IPS-18a (cell line): ENCODE measurements at regions not wholly inside any gene's neighbourhood (a gene's known extent, or its start where the extent isn't known, plus 50 kb on each side); places are given as distances from the start of the nearest gene placed in this dataset.
"Not testable (repeated sequence)": the region's sequence is repeated elsewhere in the genome, so short reads cannot be mapped to it uniquely, and the experiment has no call there.

ENCODE experiments used
- H3K27ac ChIP-seq: one replicate; pipeline ENCODE4 v1.5.1; 2013; ENCODE audit warnings: low read length
- H3K27me3 ChIP-seq: one replicate; pipeline ENCODE4 v1.6.1; 2013; ENCODE audit warnings: mild to moderate bottlenecking, low read length; ENCODE audit not compliant: control insufficient read depth, insufficient read depth
- H3K36me3 ChIP-seq: one replicate; pipeline ENCODE4 v1.6.1; 2013; ENCODE audit warnings: low read depth, low read length; ENCODE audit not compliant: control insufficient read depth
- H3K4me1 ChIP-seq: one replicate; pipeline ENCODE4 v1.6.1; 2013; ENCODE audit warnings: low read depth, low read length; ENCODE audit not compliant: control insufficient read depth
- H3K4me3 ChIP-seq: one replicate; pipeline ENCODE4 v1.5.1; 2013; ENCODE audit warnings: low read length
- H3K9ac ChIP-seq: one replicate; pipeline ENCODE4 v1.6.1; 2013; ENCODE audit warnings: mild to moderate bottlenecking, low read length, moderate library complexity
- H3K9me3 ChIP-seq: one replicate; pipeline ENCODE4 v1.6.1; 2013; ENCODE audit warnings: low read depth, low read length; ENCODE audit not compliant: control insufficient read depth

DNA sequence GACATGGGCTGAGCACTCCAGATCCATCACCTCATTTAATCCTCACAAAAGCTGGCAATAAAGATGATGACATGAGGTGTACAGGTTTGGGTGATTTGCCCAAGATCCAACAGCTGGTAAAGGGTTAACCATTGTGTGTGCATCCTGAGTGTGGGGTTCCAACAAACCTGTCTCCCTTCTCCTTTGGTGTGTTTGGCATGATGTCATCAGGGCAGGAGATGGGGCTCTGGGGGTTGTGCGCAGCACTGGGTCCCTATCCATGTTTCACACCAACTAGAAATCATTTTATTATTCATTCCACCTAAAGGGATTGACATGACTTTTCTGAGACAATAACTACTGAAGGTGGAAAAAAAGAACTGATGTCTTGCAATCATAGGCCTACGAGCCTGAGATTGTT lies 452.5 kb downstream of the SIPA1L2 start:
- Histone ChIP-seq H3K36me3 (peaks cover 40% of the 10 kb centered on the region), H3K9ac (no peak overlapping the region), H3K4me1 (peaks cover 3% of the 10 kb centered on the region)

DNA sequence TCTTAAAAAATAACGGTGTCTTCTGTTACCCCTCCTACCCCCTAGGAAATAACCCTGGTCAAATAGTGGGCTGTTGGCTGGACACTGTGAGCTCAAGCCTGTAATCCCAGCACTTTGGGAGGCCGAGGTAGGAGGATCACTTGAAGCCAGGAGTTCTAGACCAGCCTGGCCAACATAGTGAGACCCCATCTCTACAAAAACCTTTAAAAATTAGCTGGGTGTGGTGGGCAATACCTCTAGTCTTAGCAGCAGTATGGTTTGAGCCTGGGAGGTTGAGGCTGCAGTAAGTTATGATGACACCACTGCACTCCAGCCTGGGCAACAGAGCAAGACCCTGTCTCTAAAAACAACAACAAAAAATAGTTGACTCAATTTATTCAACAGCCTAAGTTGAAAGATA lies 453.7 kb downstream of the SIPA1L2 start:
- no peaks in the 10 kb centered on the region for H3K27me3 ChIP-seq
- no peak overlapping the region for H3K9ac ChIP-seq
- H3K9me3 ChIP-seq, result no peaks in the 10 kb centered on the region
- H3K27ac ChIP-seq, result no peak overlapping the region
- peaks cover 40% of the 10 kb centered on the region for H3K36me3 ChIP-seq
- H3K4me3 ChIP-seq, result no peak overlapping the region
- peaks cover 3% of the 10 kb centered on the region for H3K4me1 ChIP-seq

More for the DNA sequence above, 452.5 kb downstream of the SIPA1L2 start:
- no peak overlapping the region for H3K4me3 ChIP-seq
- H3K27me3 ChIP-seq, result no peaks in the 10 kb centered on the region
- H3K27ac ChIP-seq, result no peak overlapping the region
- H3K9me3 ChIP-seq, result no peaks in the 10 kb centered on the region

- Histone ChIP-seq H3K27ac (no peak overlapping the region), H3K27me3 (no peaks in the 10 kb centered on the region), H3K9me3 (no peaks in the 10 kb centered on the region), H3K9ac (no peak overlapping the region), H3K4me3 (no peak overlapping the region), H3K36me3 (peaks cover 45% of the 10 kb centered on the region), H3K4me1 (peaks cover under 1% of the 10 kb centered on the region)
Measured at GRCh38 chr1:232174306-232174705, 455.6 kb downstream of the SIPA1L2 start.

DNA sequence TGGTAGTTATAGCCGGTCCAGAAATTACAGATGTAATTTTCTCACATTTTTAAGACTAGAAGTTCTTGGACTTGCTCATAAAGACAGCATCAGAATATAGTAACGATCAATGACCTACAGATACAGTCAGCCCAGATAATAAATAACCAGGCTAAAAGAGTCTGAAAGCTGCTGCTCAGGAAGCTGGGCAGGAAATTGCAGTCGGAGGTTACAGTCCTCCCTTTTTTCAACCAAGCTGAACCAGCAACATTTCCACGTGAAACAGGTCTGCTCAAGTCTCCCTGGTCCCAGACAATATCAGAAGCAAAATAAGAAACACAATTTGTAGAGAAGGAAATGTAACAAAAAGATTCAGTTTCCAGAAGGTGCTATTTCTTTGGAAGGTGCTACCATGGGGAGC lies 457.4 kb downstream of the SIPA1L2 start:
- Histone ChIP-seq H3K9me3 (no peaks in the 10 kb centered on the region), H3K4me1 (no peaks in the 10 kb centered on the region), H3K4me3 (no peak overlapping the region), H3K27ac (no peak overlapping the region), H3K36me3 (peaks cover 33% of the 10 kb centered on the region), H3K27me3 (no peaks in the 10 kb centered on the region), H3K9ac (no peak overlapping the region)

- H3K36me3 ChIP-seq, result peaks cover 21% of the 10 kb centered on the region
- H3K9ac ChIP-seq, result no peak overlapping the region
- no peaks in the 10 kb centered on the region for H3K9me3 ChIP-seq
- H3K27ac ChIP-seq, result no peak overlapping the region
- no peak overlapping the region for H3K4me3 ChIP-seq
- H3K4me1 ChIP-seq, result peaks cover 10% of the 10 kb centered on the region
- H3K27me3 ChIP-seq, result no peaks in the 10 kb centered on the region
Measured at GRCh38 chr1:232170909-232171308, 459.0 kb downstream of the SIPA1L2 start.

GRCh38 chr1:232169436-232169835 lies 460.5 kb downstream of the SIPA1L2 start:
- no peak overlapping the region for H3K4me3 ChIP-seq
- no peak overlapping the region for H3K27ac ChIP-seq
- H3K9ac ChIP-seq, result no peak overlapping the region
- no peaks in the 10 kb centered on the region for H3K9me3 ChIP-seq
- H3K36me3 ChIP-seq, result peaks cover 11% of the 10 kb centered on the region
- H3K4me1 ChIP-seq, result peaks cover 11% of the 10 kb centered on the region
- H3K27me3 ChIP-seq, result no peaks in the 10 kb centered on the region

- H3K36me3 ChIP-seq, result peaks cover 9% of the 10 kb centered on the region
- H3K4me1 ChIP-seq, result peaks cover 11% of the 10 kb centered on the region
- H3K27ac ChIP-seq, result no peak overlapping the region
Measured at GRCh38 chr1:232168508-232168907, 461.4 kb downstream of the SIPA1L2 start.

DNA sequence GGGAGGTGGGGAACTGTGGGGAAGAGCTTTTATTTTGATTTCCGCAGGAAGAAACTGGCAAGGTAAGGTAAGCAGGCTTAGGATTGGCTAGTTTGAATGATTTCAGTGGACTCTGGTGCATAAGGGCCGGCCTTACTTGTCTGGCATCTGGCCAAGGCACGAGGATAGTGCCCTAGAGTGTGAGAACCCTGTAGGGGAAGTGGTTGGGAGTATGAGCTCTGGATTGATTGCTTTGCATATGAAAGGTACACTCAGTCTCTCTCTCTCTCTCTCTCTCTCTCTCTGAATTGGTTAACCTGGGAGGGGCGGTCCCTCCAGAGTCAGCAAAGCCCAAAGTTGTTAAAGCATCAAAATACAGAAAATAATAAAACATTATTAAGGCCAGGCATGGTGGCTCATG lies 463.0 kb downstream of the SIPA1L2 start:
- Histone ChIP-seq H3K27me3 (no peaks in the 10 kb centered on the region), H3K4me1 (peaks cover 11% of the 10 kb centered on the region), H3K9ac (no peak overlapping the region), H3K4me3 (no peak overlapping the region), H3K27ac (no peak overlapping the region), H3K9me3 (no peaks in the 10 kb centered on the region), H3K36me3 (peaks cover 23% of the 10 kb centered on the region)

More at GRCh38 chr1:232168508-232168907, 461.4 kb downstream of the SIPA1L2 start:
- Histone ChIP-seq H3K9ac (no peak overlapping the region), H3K27me3 (no peaks in the 10 kb centered on the region), H3K4me3 (no peak overlapping the region), H3K9me3 (no peaks in the 10 kb centered on the region)

DNA sequence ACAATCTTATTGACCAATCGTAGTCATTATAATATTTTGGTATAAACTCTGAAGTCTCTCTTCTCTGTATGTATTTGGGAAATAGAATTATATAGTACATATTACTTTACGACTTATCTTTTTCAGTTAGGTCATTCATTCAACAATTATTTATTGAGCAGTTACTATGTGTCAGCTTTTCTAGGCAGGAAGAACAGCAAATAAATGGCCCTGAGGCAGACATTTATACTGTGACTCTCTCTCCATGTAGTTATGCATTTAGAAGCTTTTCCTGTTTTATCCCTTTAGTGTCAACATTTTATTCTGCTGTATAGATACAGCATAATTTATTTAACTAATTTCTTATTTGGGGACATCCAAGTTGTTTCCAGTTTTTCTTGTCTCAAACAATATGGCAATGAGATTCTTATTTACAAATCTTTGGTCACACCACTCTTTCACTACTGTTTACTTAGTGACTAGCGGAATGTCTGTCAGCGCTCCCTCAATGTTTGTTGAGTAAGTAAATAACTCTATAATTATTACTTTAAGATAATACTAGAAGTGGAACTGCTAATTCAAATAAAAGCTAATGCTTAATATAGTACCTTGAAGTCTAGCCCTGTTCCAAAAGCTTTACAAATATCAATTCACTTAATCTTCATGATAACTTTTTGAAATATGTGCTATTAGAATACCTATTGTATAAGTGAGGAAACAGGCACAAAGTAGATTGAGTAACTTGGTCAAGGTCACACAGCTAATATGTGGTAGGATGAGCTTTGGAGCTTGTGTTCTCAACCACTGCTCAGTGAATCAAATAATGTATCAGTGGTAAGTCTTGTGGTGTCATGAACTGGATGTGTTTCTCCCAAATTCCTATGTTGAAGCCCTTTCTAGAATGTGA lies 465.6 kb downstream of the SIPA1L2 start:
- Histone ChIP-seq H3K4me3 (no peak overlapping the region), H3K27me3 (no peaks in the 10 kb centered on the region), H3K9me3 (no peaks in the 10 kb centered on the region), H3K27ac (no peak overlapping the region), H3K36me3 (peaks cover 29% of the 10 kb centered on the region), H3K9ac (no peak overlapping the region), H3K4me1 (peaks cover 11% of the 10 kb centered on the region)

- Histone ChIP-seq H3K4me3 (no peak overlapping the region), H3K4me1 (peaks cover 11% of the 10 kb centered on the region), H3K9me3 (no peaks in the 10 kb centered on the region), H3K9ac (no peak overlapping the region), H3K27me3 (no peaks in the 10 kb centered on the region), H3K36me3 (peaks cover 34% of the 10 kb centered on the region), H3K27ac (no peak overlapping the region)
Measured at GRCh38 chr1:232163533-232163932, 466.4 kb downstream of the SIPA1L2 start.

- no peak overlapping the region for H3K27ac ChIP-seq
- no peak overlapping the region for H3K4me3 ChIP-seq
- H3K9me3 ChIP-seq, result no peaks in the 10 kb centered on the region
- H3K36me3 ChIP-seq, result peaks cover 37% of the 10 kb centered on the region
- peaks cover 11% of the 10 kb centered on the region for H3K4me1 ChIP-seq
- no peaks in the 10 kb centered on the region for H3K27me3 ChIP-seq
- H3K9ac ChIP-seq, result no peak overlapping the region
Measured at GRCh38 chr1:232162001-232162400, 467.9 kb downstream of the SIPA1L2 start.

- H3K9me3 ChIP-seq, H3K27ac ChIP-seq, H3K27me3 ChIP-seq, H3K4me1 ChIP-seq, H3K4me3 ChIP-seq, H3K9ac ChIP-seq: not testable (repeated sequence)
- peaks cover 51% of the 10 kb centered on the region for H3K36me3 ChIP-seq
Measured at GRCh38 chr1:232158558-232158957, 471.4 kb downstream of the SIPA1L2 start.
